HL-60 (cell line): ENCODE measurements at regions not wholly inside any gene's neighbourhood (a gene's known extent, or its start where the extent isn't known, plus 50 kb on each side); places are given as distances from the start of the nearest gene placed in this dataset.

Experiments used
- DNase-seq, 2 experiments: peaks; one replicate each; pipeline ENCODE4 v3.0.0-alpha.2; 2010 to 2020; ENCODE audit warnings: low read depth in 1 of 2, low spot score in 1 of 2
- H3K27ac ChIP-seq: fragments of 250-450 bp; sonication (Bioruptor Pico); replicated peaks from 2 replicates; pipeline ENCODE4 v1.5.1; 2020; ENCODE audit warnings: mild to moderate bottlenecking, moderate library complexity
- H3K27me3 ChIP-seq: fragments of 250-450 bp; sonication (Bioruptor Pico); 2 replicates; pipeline ENCODE4 v1.5.1; 2021; ENCODE audit warnings: mild to moderate bottlenecking, moderate library complexity; ENCODE audit not compliant: insufficient read depth, poor library complexity, severe bottlenecking
- H3K4me3 ChIP-seq: replicated peaks from 2 replicates; pipeline ENCODE4 v1.5.1; 2011; ENCODE audit warnings: mild to moderate bottlenecking, control low read depth, low read length; ENCODE audit not compliant: insufficient read depth
- GABPA ChIP-seq: IDR thresholded peaks from 2 replicates; pipeline ENCODE4 v1.6.1; 2012; ENCODE audit warnings: low read depth
- POLR2AphosphoS5 ChIP-seq: IDR thresholded peaks from 2 replicates; pipeline ENCODE4 v1.6.1; 2012; ENCODE audit warnings: low read depth
- REST ChIP-seq: IDR thresholded peaks from 2 replicates; pipeline ENCODE4 v1.6.1; 2012; ENCODE audit warnings: low read depth; ENCODE audit not compliant: insufficient replicate concordance
- SPI1 ChIP-seq: IDR thresholded peaks from 2 replicates; pipeline ENCODE4 v1.6.1; 2012; ENCODE audit warnings: low read depth, mild to moderate bottlenecking, borderline replicate concordance
- TF ChIP-seq, protein P1 (sequence below): IDR thresholded peaks from one replicate; pipeline ENCODE4 v1.5.1; 2011; ENCODE audit warnings: low read length, control low read depth, inconsistent platforms; ENCODE audit not compliant: insufficient read depth

GRCh38 chr17:20771104-20771503, 191.6 kb downstream of the CDRT15L2 start:
- H3K27me3 ChIP-seq = no peaks in the 10 kb centered on the region
- H3K27ac ChIP-seq = no peak overlapping the region
- TF ChIP-seq REST (no peak), SPI1 (no peak), POLR2AphosphoS5 (no peak), GABPA (no peak)
- TF ChIP-seq, protein P1, sequence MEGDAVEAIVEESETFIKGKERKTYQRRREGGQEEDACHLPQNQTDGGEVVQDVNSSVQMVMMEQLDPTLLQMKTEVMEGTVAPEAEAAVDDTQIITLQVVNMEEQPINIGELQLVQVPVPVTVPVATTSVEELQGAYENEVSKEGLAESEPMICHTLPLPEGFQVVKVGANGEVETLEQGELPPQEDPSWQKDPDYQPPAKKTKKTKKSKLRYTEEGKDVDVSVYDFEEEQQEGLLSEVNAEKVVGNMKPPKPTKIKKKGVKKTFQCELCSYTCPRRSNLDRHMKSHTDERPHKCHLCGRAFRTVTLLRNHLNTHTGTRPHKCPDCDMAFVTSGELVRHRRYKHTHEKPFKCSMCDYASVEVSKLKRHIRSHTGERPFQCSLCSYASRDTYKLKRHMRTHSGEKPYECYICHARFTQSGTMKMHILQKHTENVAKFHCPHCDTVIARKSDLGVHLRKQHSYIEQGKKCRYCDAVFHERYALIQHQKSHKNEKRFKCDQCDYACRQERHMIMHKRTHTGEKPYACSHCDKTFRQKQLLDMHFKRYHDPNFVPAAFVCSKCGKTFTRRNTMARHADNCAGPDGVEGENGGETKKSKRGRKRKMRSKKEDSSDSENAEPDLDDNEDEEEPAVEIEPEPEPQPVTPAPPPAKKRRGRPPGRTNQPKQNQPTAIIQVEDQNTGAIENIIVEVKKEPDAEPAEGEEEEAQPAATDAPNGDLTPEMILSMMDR = no peak
- no peak for DNase-seq
- H3K4me3 ChIP-seq = no peak overlapping the region

GRCh38 chr17:20774472-20775135, 195.1 kb downstream of the CDRT15L2 start:
- TF ChIP-seq SPI1 = no peak
- no peak for TF ChIP-seq REST
- TF ChIP-seq, protein P1 = no peak
- TF ChIP-seq GABPA = no peak
- no peak for TF ChIP-seq POLR2AphosphoS5
- Histone ChIP-seq H3K27ac (no peak overlapping the region), H3K27me3 (no peaks in the 10 kb centered on the region), H3K4me3 (no peak overlapping the region)
- no peak for DNase-seq

DNA sequence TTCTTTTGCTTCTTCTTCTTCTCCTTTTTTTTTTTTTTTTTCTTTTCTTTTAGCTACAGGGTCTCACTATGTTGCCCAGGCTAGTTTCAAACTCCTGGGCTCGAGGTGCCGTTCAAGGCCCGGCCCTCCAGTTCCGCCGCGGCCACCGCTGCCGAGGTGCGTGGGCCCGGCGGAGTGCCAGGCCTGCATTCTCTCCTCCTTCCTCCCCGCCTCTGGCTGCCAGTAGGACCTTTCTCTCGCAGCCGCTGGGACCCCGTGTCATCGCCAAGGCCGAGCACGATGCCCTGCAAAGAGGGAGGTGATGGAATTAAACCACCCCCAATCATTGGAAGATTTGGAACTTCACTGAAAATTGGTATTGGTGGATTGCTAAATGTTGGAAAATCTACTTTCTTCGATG, 195.8 kb downstream of the CDRT15L2 start:
- H3K27me3 ChIP-seq = no peaks in the 10 kb centered on the region
- no peak for DNase-seq
- no peak for TF ChIP-seq GABPA
- TF ChIP-seq, protein P1 = no peak
- no peak for TF ChIP-seq REST
- no peak for TF ChIP-seq POLR2AphosphoS5
- TF ChIP-seq SPI1 = no peak
- H3K27ac ChIP-seq = no peak overlapping the region
- no peak overlapping the region for H3K4me3 ChIP-seq
